HG03460 (cell line): ENCODE measurements at regions not wholly inside any gene's neighbourhood (a gene's known extent, or its start where the extent isn't known, plus 50 kb on each side); places are given as distances from the start of the nearest gene placed in this dataset.
"Not testable (repeated sequence)": the region's sequence is repeated elsewhere in the genome, so short reads cannot be mapped to it uniquely, and the experiment has no call there.

Source experiments
- ATAC-seq: cut with Tn5 transposase; IDR thresholded peaks from one replicate; pipeline ENCODE4 v1.9.1; 2021; ENCODE audit not compliant: unreplicated experiment

DNA sequence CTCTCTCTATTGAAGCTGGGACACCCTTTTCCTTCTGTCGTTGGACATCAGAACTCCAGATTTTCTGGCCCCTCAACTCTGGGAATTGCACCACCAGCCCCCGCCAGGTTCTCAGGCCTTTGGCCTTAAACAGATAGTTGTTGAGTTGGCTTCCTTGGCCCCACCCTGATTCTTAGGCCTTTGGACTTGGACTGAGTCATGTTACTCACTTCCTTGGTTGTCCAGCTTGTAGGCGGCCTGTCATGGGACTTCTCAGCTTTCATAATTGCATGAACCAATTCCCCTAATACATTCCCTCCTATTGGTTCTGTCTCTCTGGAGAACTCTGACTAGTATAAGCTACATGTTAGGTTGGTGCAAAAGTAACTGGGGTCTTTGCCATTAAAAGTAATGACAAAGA is 195.7 kb downstream of the GPAT3 start:
- no peak for ATAC-seq

DNA sequence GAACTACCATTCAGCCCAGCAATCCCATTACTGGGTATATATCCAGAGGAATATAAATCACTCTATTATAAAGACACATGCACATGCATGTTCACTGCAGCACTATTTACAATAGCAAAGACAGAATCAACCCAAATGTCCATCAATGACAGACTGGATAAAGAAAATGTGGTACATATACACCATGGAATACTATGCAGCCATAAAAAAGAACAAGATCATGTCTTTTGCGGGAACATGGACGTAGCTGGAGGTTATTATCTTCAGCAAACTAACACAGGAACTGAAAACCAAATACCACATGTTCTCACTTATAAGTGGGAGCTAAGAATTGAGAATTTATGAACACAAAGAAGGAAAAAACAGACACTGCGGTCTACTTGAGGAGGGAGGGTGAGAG is 195.1 kb downstream of the GPAT3 start:
- not testable (repeated sequence) for ATAC-seq

DNA sequence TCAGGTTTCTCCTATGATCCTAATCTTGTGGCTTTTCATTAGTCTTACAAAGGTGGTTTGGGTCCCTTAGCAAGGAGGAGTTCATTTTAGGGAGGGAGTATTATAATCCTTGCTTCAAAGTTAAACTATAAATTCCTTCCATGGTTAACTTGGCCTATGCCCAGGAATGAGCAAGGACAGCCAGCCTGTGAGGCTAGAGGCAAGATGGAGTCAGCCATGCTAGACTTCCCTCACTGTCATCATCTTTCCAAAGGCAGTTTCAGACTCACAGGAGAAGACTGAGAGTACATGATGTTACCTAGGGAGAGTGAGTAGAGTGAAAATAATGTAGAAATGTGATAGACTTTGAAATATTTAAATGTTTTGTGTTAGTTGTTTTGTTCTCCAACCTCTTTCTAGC is 192.3 kb downstream of the GPAT3 start:
- no peak for ATAC-seq

DNA sequence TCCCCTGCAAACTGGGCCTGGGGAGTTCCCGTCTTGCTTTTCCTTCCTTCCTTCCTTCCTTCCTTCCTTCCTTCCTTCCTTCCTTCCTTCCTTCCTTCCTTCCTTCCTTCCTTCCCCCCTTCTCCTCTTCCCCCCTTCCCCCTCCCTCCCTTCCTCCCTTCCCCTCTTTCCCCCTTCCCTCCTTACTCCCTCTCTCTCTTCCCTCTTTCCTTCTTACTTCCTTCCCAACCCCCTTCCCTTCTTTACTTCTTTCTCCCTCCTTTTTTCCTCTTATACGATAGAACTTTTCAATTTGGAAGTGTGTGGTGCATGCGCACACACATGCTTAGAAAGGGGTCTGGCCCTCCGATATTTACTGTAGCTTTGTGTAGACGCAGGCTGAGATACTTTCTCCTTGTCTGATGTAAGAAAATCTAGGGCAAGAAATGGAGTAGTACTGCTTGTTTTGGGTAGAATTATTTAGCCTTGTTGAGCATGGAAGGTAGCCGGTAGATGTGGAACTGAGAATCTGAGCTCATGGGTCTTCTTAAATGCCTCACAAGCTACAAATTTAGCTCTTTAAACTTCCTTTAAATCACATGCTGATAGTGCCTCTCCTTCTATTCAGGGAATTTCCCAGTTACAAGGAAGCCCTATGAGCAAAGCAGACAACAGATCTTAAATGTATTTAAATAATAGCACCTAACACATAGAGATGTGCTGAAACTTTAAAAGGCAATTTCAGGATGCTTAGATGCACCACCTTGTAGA is 189.6 kb downstream of the GPAT3 start:
- no peak for ATAC-seq

DNA sequence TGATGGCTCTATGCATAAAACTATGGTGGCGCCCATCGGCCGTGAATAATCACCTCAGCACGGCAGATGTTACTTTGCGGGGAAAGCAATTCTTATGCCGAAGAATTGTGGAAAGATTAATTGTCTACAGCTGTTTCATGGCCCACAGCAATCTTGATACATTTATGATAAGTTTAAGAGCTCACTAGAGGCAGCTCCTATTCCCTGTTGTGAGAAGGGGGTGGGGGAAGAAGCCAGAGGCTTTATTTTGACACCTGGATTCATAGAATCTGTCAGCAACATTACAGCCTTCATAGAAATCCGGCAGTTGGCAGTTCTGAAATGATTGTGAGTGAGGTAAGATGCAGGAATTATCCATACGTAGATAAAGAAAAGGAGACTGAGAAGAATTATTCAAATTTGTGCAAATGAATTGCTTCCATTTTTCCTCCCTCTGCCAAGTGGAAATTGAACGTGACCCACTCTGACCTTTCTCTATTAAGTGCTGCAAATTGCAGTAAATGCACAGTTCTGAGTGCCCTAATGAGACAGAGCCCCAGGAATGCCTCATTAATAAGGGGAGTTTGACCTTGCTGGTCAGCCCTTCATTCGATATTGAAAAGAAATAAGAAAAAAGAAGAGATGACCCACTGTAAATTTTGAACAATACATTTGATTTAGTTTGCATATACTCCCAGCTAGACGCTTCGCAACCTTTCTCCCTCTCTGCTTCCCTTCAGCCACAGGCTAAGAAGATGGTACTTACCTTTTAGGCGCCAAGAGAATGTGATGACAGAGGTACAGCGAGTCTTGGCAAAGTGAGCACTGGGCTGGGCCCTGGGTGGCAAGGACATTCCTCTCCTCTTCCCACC is 188.8 kb downstream of the GPAT3 start:
- no peak for ATAC-seq

DNA sequence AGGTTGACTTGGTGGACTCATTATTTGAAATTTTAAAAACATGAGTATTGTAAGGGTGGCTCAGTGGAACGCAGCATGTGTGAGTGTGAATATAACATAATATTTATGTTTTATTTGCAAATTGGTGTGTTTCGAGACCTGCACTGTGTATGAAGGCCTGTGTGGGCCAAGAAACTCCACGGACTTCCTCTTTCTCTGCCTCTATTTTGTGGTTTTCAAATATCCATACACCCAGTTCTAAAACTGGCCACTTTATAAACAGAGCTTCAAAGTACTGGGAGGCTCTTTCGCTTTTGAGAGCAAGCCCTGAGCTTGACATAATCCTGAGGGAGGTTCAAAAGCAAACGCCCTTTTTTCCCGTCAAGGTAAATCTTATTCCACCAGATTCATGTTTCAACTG is 187.7 kb downstream of the GPAT3 start:
- ATAC-seq: no peak

DNA sequence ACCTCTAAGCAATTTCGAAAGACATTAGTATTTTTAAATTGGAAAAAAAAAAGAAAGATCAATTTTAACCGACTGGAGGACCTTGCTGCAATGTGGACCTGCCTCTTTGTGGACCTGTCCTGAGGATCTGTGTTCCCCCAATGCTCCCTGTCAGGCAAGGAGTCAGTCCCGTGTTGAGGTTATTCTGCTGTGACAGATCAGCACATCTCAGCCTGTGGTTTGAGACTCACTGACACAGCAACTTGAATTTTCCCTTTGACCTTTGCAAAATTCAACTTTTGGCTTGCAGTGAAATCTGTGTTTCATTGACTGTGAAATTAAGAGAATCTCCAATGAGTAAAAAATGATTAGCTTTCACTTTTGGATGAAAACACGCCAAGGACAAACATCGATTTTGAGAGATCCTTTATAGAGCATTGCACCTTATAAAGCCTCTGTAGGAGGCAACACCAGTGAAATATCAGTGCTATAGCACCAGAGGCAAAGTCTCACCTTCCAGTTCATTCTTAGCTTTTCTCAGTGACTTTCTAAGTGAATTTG is 186.9 kb downstream of the GPAT3 start:
- ATAC-seq: no peak

DNA sequence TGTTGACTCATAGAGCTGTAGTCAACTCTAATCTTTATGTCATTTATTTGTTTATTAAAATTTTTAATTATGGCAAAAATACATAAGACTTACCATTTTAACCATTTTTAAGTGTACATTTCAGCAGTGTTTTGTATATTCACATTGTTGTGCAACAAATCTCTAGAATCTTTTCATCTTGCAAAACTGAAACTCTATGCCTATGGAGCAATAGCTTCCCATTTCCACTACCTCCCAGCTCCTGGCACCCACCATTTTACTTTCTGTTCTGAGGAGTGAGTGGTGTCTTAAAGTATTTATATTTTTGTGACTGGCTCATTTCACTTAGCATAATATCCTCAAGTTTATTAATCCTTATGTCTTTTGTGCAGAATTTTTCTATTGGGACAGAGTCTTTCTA is 181.0 kb downstream of the GPAT3 start:
- no peak for ATAC-seq

DNA sequence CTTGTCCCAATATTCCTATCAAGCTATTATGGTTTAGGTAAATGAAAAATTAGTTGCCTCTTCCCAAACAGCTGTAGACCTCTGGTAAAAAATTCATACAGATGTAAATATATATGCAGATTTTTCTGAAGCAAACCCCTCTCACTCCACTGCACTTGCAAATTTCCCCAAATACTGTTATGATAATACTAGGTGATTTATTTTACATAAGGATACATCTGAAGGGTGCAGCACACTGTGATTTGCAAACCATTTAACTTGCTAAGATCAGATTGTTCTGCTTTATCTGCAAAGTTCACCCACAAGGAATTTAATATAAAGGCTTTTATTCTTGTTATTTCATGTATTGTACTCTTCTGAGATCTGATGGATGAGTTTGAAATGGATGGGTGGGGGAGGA is 177.0 kb downstream of the GPAT3 start:
- ATAC-seq: no peak

DNA sequence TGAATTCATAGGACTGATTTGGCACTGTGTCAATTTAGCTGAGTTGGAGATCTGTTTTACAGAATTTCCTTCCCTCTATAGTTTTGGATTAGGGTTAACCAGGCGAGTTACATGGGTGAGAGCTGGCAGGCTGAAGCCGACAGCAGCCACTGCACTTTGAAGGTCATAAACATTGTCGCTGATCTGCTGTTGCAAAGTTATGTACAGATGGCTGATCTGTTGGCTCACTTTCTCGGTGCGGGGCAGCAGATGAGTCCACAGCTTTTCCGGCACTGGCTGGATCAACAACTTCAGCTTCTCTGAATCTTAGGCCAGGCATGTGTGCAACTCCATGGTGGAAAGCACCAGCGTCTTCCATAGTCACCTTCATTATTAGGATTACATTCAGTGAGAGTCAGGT is 173.7 kb downstream of the GPAT3 start:
- no peak for ATAC-seq

DNA sequence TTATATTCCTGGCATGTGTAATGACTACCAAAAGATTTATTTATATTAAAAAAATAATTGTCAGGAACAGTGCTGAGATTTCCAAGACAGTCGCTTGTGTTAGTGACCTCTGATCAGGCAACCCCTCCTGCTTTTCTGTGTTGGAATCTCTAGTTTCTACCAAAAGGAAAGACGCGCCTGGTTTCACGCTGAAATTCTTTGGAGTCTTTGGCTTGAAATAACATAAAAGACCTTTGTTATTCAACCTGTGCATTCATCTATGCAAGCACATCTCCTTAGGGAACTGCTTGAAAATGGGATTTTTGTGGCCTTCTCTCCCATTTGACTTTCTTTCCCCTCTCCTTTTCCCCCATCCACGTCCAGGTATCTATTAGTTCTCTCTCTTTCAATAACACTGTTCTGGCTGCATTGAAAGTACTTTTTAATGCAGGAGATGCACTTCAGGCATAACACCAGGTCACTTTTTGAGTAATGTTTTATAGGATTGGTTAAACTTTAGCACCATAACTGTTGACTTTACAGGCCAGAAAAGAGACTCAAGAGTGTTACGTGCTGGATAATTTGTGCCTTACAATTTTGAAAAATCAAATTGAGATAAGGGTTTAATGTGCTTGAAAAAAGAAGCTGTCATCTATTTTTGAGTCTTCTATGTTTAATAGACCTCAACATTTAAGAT is 172.7 kb downstream of the GPAT3 start:
- no peak for ATAC-seq

DNA sequence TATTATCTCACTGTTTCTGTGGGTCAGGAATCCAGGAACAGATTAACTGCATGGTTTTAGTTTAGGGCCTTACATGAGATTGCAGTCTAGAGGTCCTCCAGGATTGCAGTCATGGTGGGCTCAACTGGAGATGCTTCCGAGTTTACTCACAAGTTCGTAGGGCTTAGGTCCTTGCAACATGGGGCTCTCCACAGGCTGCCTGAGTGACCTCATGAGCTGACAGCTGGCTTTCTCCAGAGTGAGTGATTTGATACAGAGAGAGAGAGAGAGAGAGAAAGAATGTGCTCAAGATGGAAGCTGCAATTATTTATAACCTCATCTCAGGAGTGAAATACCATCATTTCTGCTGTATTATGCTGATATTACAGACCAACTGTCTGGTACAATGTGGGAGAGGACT is 168.9 kb downstream of the GPAT3 start:
- no peak for ATAC-seq

DNA sequence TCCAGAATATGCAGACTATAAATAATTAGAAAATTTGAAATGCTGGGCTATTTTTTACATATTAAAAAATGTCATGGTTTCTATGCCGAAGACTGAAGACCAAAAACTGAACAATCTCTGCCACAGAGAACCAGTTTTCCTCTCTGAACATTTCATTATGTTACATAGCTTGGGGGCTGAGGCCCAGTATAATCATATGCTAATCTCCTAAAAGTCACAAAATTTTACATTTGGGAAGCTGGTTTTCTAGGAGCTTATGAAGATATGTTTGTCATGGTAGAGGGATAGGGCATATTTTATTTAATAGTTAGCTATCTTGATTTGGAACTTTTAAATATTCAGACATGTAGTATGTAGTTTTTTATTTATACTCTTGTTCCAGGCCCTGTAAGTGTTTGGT is 167.8 kb downstream of the GPAT3 start:
- ATAC-seq: no peak

DNA sequence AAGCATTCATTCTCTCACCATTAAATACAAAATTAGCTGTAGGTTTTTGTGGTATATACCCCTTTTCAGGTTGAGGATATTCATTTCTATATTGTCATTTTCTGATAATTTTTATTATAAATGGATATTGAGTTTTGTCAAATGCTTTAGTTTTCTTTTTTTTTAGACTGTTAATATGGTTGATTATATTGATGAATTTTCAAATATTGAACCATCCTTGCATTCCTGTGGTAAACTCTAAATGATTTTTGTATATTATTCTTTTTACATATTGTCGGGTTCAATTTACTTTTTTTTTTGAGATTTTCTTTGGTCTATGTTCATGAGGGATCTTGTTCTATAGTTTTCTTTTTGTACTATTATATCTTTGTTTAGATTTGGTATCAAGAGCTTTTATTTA is 165.1 kb downstream of the GPAT3 start:
- no peak for ATAC-seq

DNA sequence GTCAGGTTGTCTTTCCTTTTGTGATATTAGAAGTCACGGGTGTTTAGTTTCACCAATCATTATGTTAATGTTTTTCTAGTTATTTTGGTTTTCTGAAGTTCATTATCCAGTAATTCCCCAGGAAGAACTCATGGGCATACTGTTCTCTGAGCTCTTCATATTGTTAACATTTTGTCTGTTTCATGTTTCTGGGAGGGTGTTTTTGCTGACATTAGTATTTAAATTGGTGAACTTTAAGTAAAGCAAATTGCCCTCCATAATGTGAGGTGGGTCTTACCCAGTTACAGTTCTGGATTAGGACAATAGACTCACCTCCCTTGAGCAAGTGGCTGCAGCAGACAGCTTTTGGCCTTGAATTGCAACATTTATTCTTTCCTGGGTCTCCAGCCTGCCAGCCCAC is 163.4 kb downstream of the GPAT3 start:
- ATAC-seq: no peak

DNA sequence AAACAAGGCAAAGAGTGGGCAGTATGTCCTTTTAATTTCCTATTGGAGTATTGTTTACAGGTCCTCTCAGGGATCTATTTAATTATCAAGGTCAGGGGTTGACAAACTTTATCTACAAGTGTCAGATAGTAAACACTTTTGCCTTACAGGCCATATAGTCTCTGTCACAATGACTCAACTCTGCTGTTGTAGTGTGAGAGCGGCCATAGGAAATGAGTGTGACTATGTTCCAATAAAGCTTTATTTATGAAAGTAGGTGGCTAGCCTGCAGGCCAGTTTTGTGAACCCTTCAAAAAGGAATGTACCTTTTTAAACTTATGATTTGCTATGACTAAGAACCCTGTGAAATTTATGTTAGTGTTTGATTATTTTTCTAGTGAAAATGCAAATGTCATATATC is 156.1 kb downstream of the GPAT3 start:
- no peak for ATAC-seq

DNA sequence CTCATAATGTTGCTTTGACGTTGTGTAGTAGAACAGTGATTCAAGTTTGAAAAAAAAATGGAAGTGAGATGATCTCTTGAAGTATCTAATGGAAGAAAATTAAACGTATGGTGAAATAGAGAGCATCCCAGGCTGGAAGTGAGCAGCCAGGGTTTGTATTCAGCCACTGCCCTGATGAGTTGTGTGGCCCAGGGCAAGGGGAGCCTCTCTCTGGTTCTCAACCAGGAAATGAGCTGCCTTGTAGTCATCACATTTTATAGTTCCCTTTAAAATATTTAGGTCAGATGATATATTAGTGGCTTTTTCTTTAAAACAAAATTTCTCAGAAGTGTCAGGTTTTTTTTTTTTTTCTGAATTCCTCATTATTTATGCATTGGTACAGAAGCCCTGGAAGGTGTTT is 150.3 kb downstream of the GPAT3 start:
- no peak for ATAC-seq

DNA sequence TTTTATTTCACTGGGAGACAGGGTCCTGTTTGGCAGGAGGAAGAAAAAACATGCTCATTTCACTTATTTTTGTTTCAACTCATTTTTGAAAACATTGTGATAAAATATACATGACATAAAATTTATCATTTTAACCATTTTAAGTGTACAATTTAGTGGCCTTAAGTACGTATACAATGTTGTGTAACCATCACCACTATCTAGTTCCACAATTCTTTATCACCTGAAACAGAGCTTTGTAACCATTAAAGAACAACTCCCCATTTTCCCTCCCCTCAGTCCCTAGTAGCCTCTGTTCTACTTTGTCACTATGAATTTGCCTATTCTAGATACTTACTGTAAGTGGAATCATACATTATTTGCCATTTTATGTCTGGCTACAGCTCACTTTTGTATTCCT is 143.8 kb downstream of the GPAT3 start:
- no peak for ATAC-seq

DNA sequence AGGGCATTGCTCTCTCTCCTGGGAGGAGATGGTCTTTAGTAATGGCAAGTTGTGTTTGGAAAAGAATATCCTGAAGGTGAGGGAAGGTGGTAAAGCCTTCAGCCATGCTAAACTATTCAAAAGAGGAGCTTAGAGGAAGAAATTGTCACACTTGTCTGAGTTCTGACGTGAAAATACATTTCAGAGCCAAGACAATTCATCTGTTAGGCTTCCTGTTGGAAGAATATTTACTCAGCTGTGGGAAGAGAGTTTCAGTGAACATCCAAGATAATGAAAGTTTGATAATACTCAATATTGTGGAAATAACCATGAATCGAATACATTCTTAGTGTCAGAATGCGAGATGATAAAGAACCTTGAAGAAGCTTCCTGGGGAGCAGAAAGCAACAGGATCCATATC is 143.3 kb downstream of the GPAT3 start:
- ATAC-seq: no peak

DNA sequence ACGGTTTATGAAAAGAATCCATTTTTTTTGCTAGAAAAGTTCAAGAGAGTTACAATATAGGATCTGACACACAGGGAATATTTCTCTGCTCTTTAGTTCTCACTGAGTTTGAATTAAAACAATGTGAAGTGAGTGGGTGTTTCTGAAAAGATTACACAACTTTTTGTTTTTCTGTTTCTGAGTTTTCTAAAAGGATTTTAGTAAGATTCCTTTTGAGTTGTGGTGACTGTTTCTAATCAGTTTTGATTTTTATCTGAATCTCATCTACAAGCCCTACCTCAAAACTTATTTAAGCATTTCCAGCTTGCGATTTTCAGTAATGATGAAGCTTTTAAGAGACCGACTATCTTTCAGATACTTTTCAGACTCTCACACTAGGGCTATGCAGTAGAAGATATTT is 141.7 kb downstream of the GPAT3 start:
- no peak for ATAC-seq

DNA sequence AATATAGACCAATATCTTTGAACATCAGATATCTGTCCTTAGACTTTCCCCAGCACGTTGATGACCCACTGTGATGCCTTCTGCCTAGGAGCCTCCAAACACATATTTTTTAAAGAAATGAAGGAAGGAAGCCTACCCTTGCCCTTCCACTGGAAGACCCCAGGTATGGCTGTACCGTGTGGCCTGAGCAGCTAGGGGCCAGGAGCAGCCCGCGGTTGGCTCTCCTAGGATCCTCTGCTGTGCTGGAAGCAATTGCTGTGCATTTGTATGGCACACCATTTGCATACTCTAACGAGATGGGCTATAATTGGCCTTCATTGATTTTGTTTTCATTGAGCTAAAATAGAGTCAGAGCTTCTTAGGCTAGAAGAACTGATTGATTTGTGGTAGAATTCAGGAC is 128.8 kb downstream of the GPAT3 start:
- ATAC-seq: no peak

DNA sequence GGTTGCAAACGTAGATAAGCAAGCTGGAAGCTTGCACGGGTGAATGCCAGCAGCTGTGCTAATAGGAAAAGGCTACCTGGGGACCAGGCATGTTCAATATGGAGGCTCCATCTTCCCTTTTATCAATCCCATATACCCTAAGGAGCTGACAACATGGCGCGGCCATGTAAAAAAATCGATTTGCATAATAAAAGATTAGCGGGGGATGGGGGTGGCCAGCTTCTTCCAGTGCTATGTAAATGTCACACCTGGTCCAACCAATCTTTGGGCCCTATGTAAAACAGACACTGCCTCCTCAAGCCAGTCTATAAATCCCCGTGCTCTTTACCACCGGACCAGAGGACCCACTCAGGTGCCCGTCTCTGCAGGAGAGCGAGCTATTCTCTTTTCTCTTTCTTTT is 128.2 kb downstream of the GPAT3 start:
- no peak for ATAC-seq
